IMR-90 (cell line): ENCODE measurements at regions not wholly inside any gene's neighbourhood (a gene's known extent, or its start where the extent isn't known, plus 50 kb on each side); places are given as distances from the start of the nearest gene placed in this dataset.

Experiments
- ATAC-seq: fragments of 200-7000 bp; cut with Tn5 transposase; 2 replicates; pipeline ENCODE4 v1.9.1; 2020; ENCODE audit warnings: low read depth, mild to moderate bottlenecking, moderate library complexity
- BruUV-seq: library from RNA; stranded (reverse); fragments of 400-500 nt; replicated peaks from 2 replicates; lab custom pipeline; 2021; lab: Mats Ljungman, UMichigan
- CTCF ChIA-PET: fragments of 300-600 bp; formaldehyde crosslinking; extraction: SDS; loops from one replicate; lab custom pipeline; 2021; ENCODE audit warnings: antibody characterized with exemption; lab: Yijun Ruan, JAX
- POLR2A ChIA-PET: fragments of 300-600 bp; sonication (Branson Sonifier 250); formaldehyde crosslinking; loops from one replicate; lab custom pipeline; 2022; ENCODE audit warnings: antibody characterized with exemption; ENCODE audit not compliant: unreplicated experiment; lab: Charles Lee
- DNase-seq: peaks from one replicate; pipeline ENCODE4 v3.0.0; 2013
- H2AFZ ChIP-seq: replicated peaks from 2 replicates; pipeline ENCODE3; 2013; ENCODE audit warnings: low read length, mild to moderate bottlenecking; ENCODE audit not compliant: poor library complexity
- H2AK5ac ChIP-seq: 2 replicates; pipeline ENCODE4 v1.6.1; 2013; ENCODE audit warnings: low read depth, low read length, inconsistent platforms
- H2AK9ac ChIP-seq: replicated peaks from 2 replicates; pipeline ENCODE3; 2013; ENCODE audit warnings: mild to moderate bottlenecking, low read depth, low read length, moderate library complexity; ENCODE audit not compliant: poor library complexity
- H2BK120ac ChIP-seq: 2 replicates; pipeline ENCODE4 v1.6.1; 2013; ENCODE audit warnings: low read depth, low read length, inconsistent platforms
- H2BK15ac ChIP-seq: 3 replicates; pipeline ENCODE4 v1.6.1; 2013; ENCODE audit warnings: low read depth, low read length, inconsistent platforms
- H2BK20ac ChIP-seq: 2 replicates; pipeline ENCODE4 v1.6.1; 2013; ENCODE audit warnings: low read depth, mild to moderate bottlenecking, inconsistent platforms, low read length, moderate library complexity
- H2BK5ac ChIP-seq: 2 replicates; pipeline ENCODE4 v1.6.1; 2013; ENCODE audit warnings: mild to moderate bottlenecking, low read depth, low read length, inconsistent platforms; ENCODE audit not compliant: poor library complexity, severe bottlenecking
- H3K14ac ChIP-seq: replicated peaks from 2 replicates; pipeline ENCODE4 v1.6.1; 2013; ENCODE audit warnings: low read depth, low read length, inconsistent platforms
- H3K18ac ChIP-seq: 2 replicates; pipeline ENCODE4 v1.6.1; 2013; ENCODE audit warnings: low read depth, low read length, control low read depth
- H3K23ac ChIP-seq: 2 replicates; pipeline ENCODE4 v1.6.1; 2013; ENCODE audit warnings: low read depth, low read length, inconsistent platforms
- H3K27ac ChIP-seq: 2 replicates; pipeline ENCODE4 v1.5.1; 2013; ENCODE audit warnings: mild to moderate bottlenecking, control low read depth, low read length; ENCODE audit not compliant: insufficient read depth
- H3K27me3 ChIP-seq: 2 replicates; pipeline ENCODE4 v1.6.1; 2013; ENCODE audit warnings: low read length; ENCODE audit not compliant: control insufficient read depth, insufficient read depth
- H3K36me3 ChIP-seq: 2 replicates; pipeline ENCODE4 v1.6.1; 2013; ENCODE audit warnings: low read length, mixed read lengths; ENCODE audit not compliant: control insufficient read depth, insufficient read depth
- H3K4ac ChIP-seq: 2 replicates; pipeline ENCODE4 v1.6.1; 2013; ENCODE audit warnings: low read depth, low read length, inconsistent platforms
- H3K4me1 ChIP-seq: 2 replicates; pipeline ENCODE4 v1.6.1; 2013; ENCODE audit warnings: low read length, mixed read lengths; ENCODE audit not compliant: control insufficient read depth, insufficient read depth
- H3K4me2 ChIP-seq: 2 replicates; pipeline ENCODE4 v1.6.1; 2013; ENCODE audit warnings: low read depth, mild to moderate bottlenecking, control low read depth, low read length, moderate library complexity
- H3K4me3 ChIP-seq: 2 replicates; pipeline ENCODE4 v1.5.1; 2013; ENCODE audit warnings: low read depth, mild to moderate bottlenecking, control low read depth, low read length, moderate library complexity; ENCODE audit not compliant: insufficient read depth
- H3K56ac ChIP-seq: 2 replicates; pipeline ENCODE4 v1.6.1; 2013; ENCODE audit warnings: low read length, inconsistent platforms; ENCODE audit not compliant: insufficient read depth; ENCODE audit errors: extremely low read depth
- H3K79me1 ChIP-seq, 2 experiments: 2 replicates each; pipeline ENCODE4 v1.6.1; 2013; ENCODE audit warnings: low read length in 2 of 2, inconsistent platforms in 1 of 2, low read depth in 1 of 2
- H3K9ac ChIP-seq: 2 replicates; pipeline ENCODE4 v1.6.1; 2013; ENCODE audit warnings: low read depth, low read length, control low read depth
- H3K9me1 ChIP-seq: 2 replicates; pipeline ENCODE4 v1.6.1; 2013; ENCODE audit warnings: low read length, inconsistent platforms; ENCODE audit not compliant: insufficient read depth
- H3K9me3 ChIP-seq: 2 replicates; pipeline ENCODE4 v1.6.1; 2013; ENCODE audit warnings: low read length; ENCODE audit not compliant: control insufficient read depth, insufficient read depth
- H4K20me1 ChIP-seq: 2 replicates; pipeline ENCODE4 v1.6.1; 2013; ENCODE audit warnings: low read length, inconsistent platforms; ENCODE audit not compliant: insufficient read depth
- H4K5ac ChIP-seq: 2 replicates; pipeline ENCODE4 v1.6.1; 2013; ENCODE audit warnings: mild to moderate bottlenecking, low read depth, low read length, control low read depth
- H4K8ac ChIP-seq, 2 experiments: 2 replicates each; pipeline ENCODE4 v1.6.1; 2013; ENCODE audit warnings: low read depth in 2 of 2, low read length in 2 of 2, control low read depth in 1 of 2, inconsistent platforms in 1 of 2
- H4K91ac ChIP-seq: 2 replicates; pipeline ENCODE4 v1.6.1; 2013; ENCODE audit warnings: low read depth, low read length, inconsistent platforms; ENCODE audit not compliant: insufficient read depth
- CTCF ChIP-seq: conservative IDR thresholded peaks from 2 replicates; pipeline ENCODE4 v1.5.1; 2012; ENCODE audit warnings: mild to moderate bottlenecking, low read depth, low read length, improper control_type of control experiment
- ELK1 ChIP-seq: fragments of 150-350 bp; IDR thresholded peaks from 2 replicates; pipeline ENCODE4 v1.6.1; 2016; ENCODE audit warnings: low read depth, mild to moderate bottlenecking, low read length, moderate library complexity, borderline replicate concordance
- MXI1 ChIP-seq: IDR thresholded peaks from 2 replicates; pipeline ENCODE4 v1.6.1; 2012; ENCODE audit warnings: low read depth, mild to moderate bottlenecking, low read length, moderate library complexity, borderline replicate concordance
- POLR2A ChIP-seq: IDR thresholded peaks from 2 replicates; pipeline ENCODE4 v1.6.1; 2012; ENCODE audit warnings: mild to moderate bottlenecking, low read depth, low read length
- RAD21 ChIP-seq: IDR thresholded peaks from 2 replicates; pipeline ENCODE4 v1.6.1; 2012; ENCODE audit warnings: low read length, improper control_type of control experiment
- RCOR1 ChIP-seq: IDR thresholded peaks from 2 replicates; pipeline ENCODE4 v1.6.1; 2012; ENCODE audit warnings: mild to moderate bottlenecking, low read length, improper control_type of control experiment; ENCODE audit not compliant: insufficient replicate concordance
- RFX5 ChIP-seq: IDR thresholded peaks from 2 replicates; pipeline ENCODE4 v1.8.0; 2012; ENCODE audit warnings: low read depth, mild to moderate bottlenecking, low read length, moderate library complexity
- SMC3 ChIP-seq: fragments of 150-350 bp; IDR thresholded peaks from 2 replicates; pipeline ENCODE4 v1.6.1; 2016; ENCODE audit warnings: low read depth, mild to moderate bottlenecking, antibody characterized with exemption, low read length, moderate library complexity
- USF2 ChIP-seq: fragments of 150-350 bp; IDR thresholded peaks from 2 replicates; pipeline ENCODE4 v1.6.1; 2017; ENCODE audit warnings: mild to moderate bottlenecking, antibody characterized with exemption, low read length, low read depth
- WGBS, 2 experiments: methylation state at CpG; one replicate each; pipeline versions ENCODE4 v1.1.5 to v1.1.7; 2013; ENCODE audit warnings: missing lambda C conversion rate in 2 of 2; ENCODE audit not compliant: insufficient read length in 1 of 2; ENCODE audit errors: extremely low coverage in 2 of 2; 5-methylcytosine and 5-hydroxymethylcytosine counted together
- dilution Hi-C: fragments of 300-500 bp; cut with HindIII; formaldehyde crosslinking; loops from one replicate; pipeline ENCODE4 v1.14.3; 2018; ENCODE audit warnings: low sequenced_read_pairs; ENCODE audit not compliant: unreplicated experiment
- in situ Hi-C: fragments of 300-500 bp; cut with MboI; formaldehyde crosslinking; loops from 3 replicates; pipeline ENCODE4 v1.14.3; 2019; ENCODE audit warnings: low sequenced_read_pairs, inconsistent platforms, mixed read lengths
- intact Hi-C: fragments of 100-400 bp; cut with micrococcal nuclease; formaldehyde crosslinking; loops from 2 replicates; pipeline ENCODE4 v1.10.0; 2022

GRCh38 chr5:5658226-5658625 lies 235.7 kb downstream of the ICE1 start:
- dilution Hi-C loops (no loop called here), intact Hi-C loops (no loop called here), in situ Hi-C loops (no loop called here)
- Histone ChIP-seq H3K4me3 (no peak overlapping the region), H3K79me1 (no peaks in the 10 kb centered on the region), H3K14ac (no peak overlapping the region), H4K8ac (no peak overlapping the region), H3K36me3 (no peaks in the 10 kb centered on the region), H3K9ac (no peak overlapping the region), H3K9me1 (no peaks in the 10 kb centered on the region), H2BK120ac (no peak overlapping the region), H2BK5ac (no peak overlapping the region), H3K4me1 (no peaks in the 10 kb centered on the region), H2AFZ (no peak overlapping the region), H3K56ac (no peak overlapping the region), H3K27ac (no peak overlapping the region), H3K4me2 (no peak overlapping the region), H4K91ac (no peak overlapping the region), H3K9me3 (peaks cover 13% of the 10 kb centered on the region), H2BK20ac (no peak overlapping the region), H3K4ac (no peak overlapping the region), H3K18ac (no peak overlapping the region), H2AK5ac (no peak overlapping the region), H4K20me1 (no peaks in the 10 kb centered on the region), H4K5ac (no peak overlapping the region), H3K23ac (no peak overlapping the region), H3K27me3 (no peaks in the 10 kb centered on the region), H2AK9ac (no peak overlapping the region), H2BK15ac (no peak overlapping the region)
- no peak for DNase-seq
- no peak for ATAC-seq
- WGBS, 2 experiments = no CpG with 5 or more reads among the region's 4 CpGs
- no TSS peak for BruUV-seq
- TF ChIP-seq ELK1 = no peak
- no peak for TF ChIP-seq SMC3
- no peak for TF ChIP-seq POLR2A
- no peak for TF ChIP-seq RCOR1
- no peak for TF ChIP-seq RFX5
- TF ChIP-seq CTCF = no peak
- TF ChIP-seq RAD21 = no peak
- no peak for TF ChIP-seq MXI1
- TF ChIP-seq USF2 = no peak
- POLR2A ChIA-PET = no interaction called here
- CTCF ChIA-PET = no interaction called here
